ENCODE measurements at regions not wholly inside any gene's neighbourhood (a gene's known extent, or its start where the extent isn't known, plus 50 kb on each side); places are given as distances from the start of the nearest gene placed in this dataset.
"Not testable (repeated sequence)": the region's sequence is repeated elsewhere in the genome, so short reads cannot be mapped to it uniquely, and the experiment has no call there.

- not testable (repeated sequence) for TF ChIP-seq CTCF, POLR2A (IDR thresholded peaks at IDR 0.05)
Observed at GRCh38 chr15:101953993-101954392, 142.0 kb downstream of the OR4F15 start.

All from thyroid gland (tissue), 4 donors.